ENCODE measurements at regions not wholly inside any gene's neighbourhood (a gene's known extent, or its start where the extent isn't known, plus 50 kb on each side); places are given as distances from the start of the nearest gene placed in this dataset.

- Histone ChIP-seq H3K18ac (ENCODE audit: low read length) (no peak overlapping the region), H3K27ac (ENCODE audit: low read depth, low read length) (no peak overlapping the region), H3K4me2 (ENCODE audit: low read length) (no peak overlapping the region), H3K4me3 (ENCODE audit: low read length) (no peak overlapping the region), H3K79me1 (ENCODE audit: low read length) (no peaks in the 10 kb centered on the region), H2BK120ac (ENCODE audit: low read depth, low read length) (no peak overlapping the region), H3K4ac (ENCODE audit: low read depth, low read length) (no peak overlapping the region), H2AK5ac (ENCODE audit: low read length) (no peak overlapping the region), H2BK5ac (ENCODE audit: low read length) (no peak overlapping the region), H2BK15ac (replicated peaks; ENCODE audit: low read depth) (no peak overlapping the region), H3K56ac (ENCODE audit: low read length) (no peak overlapping the region), H3K9ac (ENCODE audit: low read length) (no peak overlapping the region), H3K4me1 (ENCODE audit: control insufficient read depth, low read depth, low read length) (no peaks in the 10 kb centered on the region), H3K27me3 (ENCODE audit: insufficient read depth, low read length, poor library complexity) (no peaks in the 10 kb centered on the region), H4K8ac (ENCODE audit: low read depth, low read length) (no peak overlapping the region), H3K79me2 (ENCODE audit: control insufficient read depth, insufficient read depth, low read length) (no peaks in the 10 kb centered on the region), H3K36me3 (ENCODE audit: control insufficient read depth, insufficient read depth, low read length) (no peaks in the 10 kb centered on the region), H3K23ac (ENCODE audit: low read length) (no peak overlapping the region), H4K5ac (ENCODE audit: low read length) (no peak overlapping the region)
- 100% methylated on average over 1 of the region's 3 CpGs for WGBS (ENCODE audit: extremely low coverage, insufficient coverage, low lambda C conversion rate)
- DNase-seq, result no peak
Observed at GRCh38 chr3:135374571-135374970, 579.5 kb downstream of the EPHB1 start.

GRCh38 chr3:135382188-135382587 lies 583.3 kb upstream of the PPP2R3A start:
- Histone ChIP-seq H3K27ac (ENCODE audit: low read depth, low read length) (no peak overlapping the region), H3K56ac (ENCODE audit: low read length) (no peak overlapping the region), H3K79me1 (ENCODE audit: low read length) (no peaks in the 10 kb centered on the region), H3K4me2 (ENCODE audit: low read length) (no peak overlapping the region), H3K4me1 (ENCODE audit: control insufficient read depth, low read depth, low read length) (no peaks in the 10 kb centered on the region), H3K9ac (ENCODE audit: low read length) (no peak overlapping the region), H2BK15ac (replicated peaks; ENCODE audit: low read depth) (no peak overlapping the region), H4K8ac (ENCODE audit: low read depth, low read length) (no peak overlapping the region), H3K36me3 (ENCODE audit: control insufficient read depth, insufficient read depth, low read length) (no peaks in the 10 kb centered on the region), H3K18ac (ENCODE audit: low read length) (no peak overlapping the region), H3K4me3 (ENCODE audit: low read length) (no peak overlapping the region), H2BK120ac (ENCODE audit: low read depth, low read length) (no peak overlapping the region), H3K4ac (ENCODE audit: low read depth, low read length) (no peak overlapping the region), H3K79me2 (ENCODE audit: control insufficient read depth, insufficient read depth, low read length) (no peaks in the 10 kb centered on the region), H4K5ac (ENCODE audit: low read length) (no peak overlapping the region), H3K27me3 (ENCODE audit: insufficient read depth, low read length, poor library complexity) (no peaks in the 10 kb centered on the region), H3K23ac (ENCODE audit: low read length) (no peak overlapping the region), H2BK5ac (ENCODE audit: low read length) (no peak overlapping the region), H2AK5ac (ENCODE audit: low read length) (no peak overlapping the region)
- no CpG with 5 or more reads among the region's 3 CpGs for WGBS (ENCODE audit: extremely low coverage, insufficient coverage, low lambda C conversion rate)
- no peak for DNase-seq

- Histone ChIP-seq H2BK5ac (ENCODE audit: low read length) (no peak overlapping the region), H3K4me2 (ENCODE audit: low read length) (no peak overlapping the region), H3K36me3 (ENCODE audit: control insufficient read depth, insufficient read depth, low read length) (no peaks in the 10 kb centered on the region), H4K8ac (ENCODE audit: low read depth, low read length) (no peak overlapping the region), H2AK5ac (ENCODE audit: low read length) (no peak overlapping the region), H3K4me1 (ENCODE audit: control insufficient read depth, low read depth, low read length) (no peaks in the 10 kb centered on the region), H2BK15ac (replicated peaks; ENCODE audit: low read depth) (no peak overlapping the region), H2BK120ac (ENCODE audit: low read depth, low read length) (no peak overlapping the region), H3K23ac (ENCODE audit: low read length) (no peak overlapping the region), H3K4ac (ENCODE audit: low read depth, low read length) (no peak overlapping the region), H3K27ac (ENCODE audit: low read depth, low read length) (no peak overlapping the region), H3K79me2 (ENCODE audit: control insufficient read depth, insufficient read depth, low read length) (no peaks in the 10 kb centered on the region), H3K79me1 (ENCODE audit: low read length) (no peaks in the 10 kb centered on the region), H4K5ac (ENCODE audit: low read length) (no peak overlapping the region), H3K18ac (ENCODE audit: low read length) (no peak overlapping the region), H3K4me3 (ENCODE audit: low read length) (no peak overlapping the region), H3K56ac (ENCODE audit: low read length) (no peak overlapping the region), H3K27me3 (ENCODE audit: insufficient read depth, low read length, poor library complexity) (no peaks in the 10 kb centered on the region), H3K9ac (ENCODE audit: low read length) (no peak overlapping the region)
- no CpG with 5 or more reads among the region's 3 CpGs for WGBS (ENCODE audit: extremely low coverage, insufficient coverage, low lambda C conversion rate)
- no peak for DNase-seq
Observed at GRCh38 chr3:135382621-135383020, 582.9 kb upstream of the PPP2R3A start.

- no peaks in the 10 kb centered on the region for H3K79me1 ChIP-seq (ENCODE audit: low read length)
- H3K27ac ChIP-seq (ENCODE audit: low read depth, low read length), result no peak overlapping the region
- no peak overlapping the region for H3K4me3 ChIP-seq (ENCODE audit: low read length)
- H3K4ac ChIP-seq (ENCODE audit: low read depth, low read length), result no peak overlapping the region
- H3K4me2 ChIP-seq (ENCODE audit: low read length), result no peak overlapping the region
- H3K27me3 ChIP-seq (ENCODE audit: insufficient read depth, low read length, poor library complexity), result no peaks in the 10 kb centered on the region
- H2BK120ac ChIP-seq (ENCODE audit: low read depth, low read length), result no peak overlapping the region
- no peak for DNase-seq
- no peak overlapping the region for H3K9ac ChIP-seq (ENCODE audit: low read length)
- H3K18ac ChIP-seq (ENCODE audit: low read length), result no peak overlapping the region
- no peak overlapping the region for H2BK15ac ChIP-seq (replicated peaks; ENCODE audit: low read depth)
- no CpG with 5 or more reads among the region's 6 CpGs for WGBS (ENCODE audit: extremely low coverage, insufficient coverage, low lambda C conversion rate)
- H4K5ac ChIP-seq (ENCODE audit: low read length), result no peak overlapping the region
- no peaks in the 10 kb centered on the region for H3K79me2 ChIP-seq (ENCODE audit: control insufficient read depth, insufficient read depth, low read length)
- H2AK5ac ChIP-seq (ENCODE audit: low read length), result no peak overlapping the region
- H3K23ac ChIP-seq (ENCODE audit: low read length), result no peak overlapping the region
- no peak overlapping the region for H3K56ac ChIP-seq (ENCODE audit: low read length)
- H4K8ac ChIP-seq (ENCODE audit: low read depth, low read length), result no peak overlapping the region
- no peaks in the 10 kb centered on the region for H3K36me3 ChIP-seq (ENCODE audit: control insufficient read depth, insufficient read depth, low read length)
- H3K4me1 ChIP-seq (ENCODE audit: control insufficient read depth, low read depth, low read length), result no peaks in the 10 kb centered on the region
- H2BK5ac ChIP-seq (ENCODE audit: low read length), result no peak overlapping the region
Observed at GRCh38 chr3:135383301-135383700, 582.2 kb upstream of the PPP2R3A start.

- no peak overlapping the region for H4K8ac ChIP-seq (ENCODE audit: low read depth, low read length)
Observed at GRCh38 chr3:135392151-135392550, 573.4 kb upstream of the PPP2R3A start.

GRCh38 chr3:135393159-135393558 lies 572.4 kb upstream of the PPP2R3A start:
- Histone ChIP-seq H3K79me1 (ENCODE audit: low read length) (no peaks in the 10 kb centered on the region), H3K56ac (ENCODE audit: low read length) (no peak overlapping the region), H3K4me1 (ENCODE audit: control insufficient read depth, low read depth, low read length) (no peaks in the 10 kb centered on the region), H2BK5ac (ENCODE audit: low read length) (no peak overlapping the region), H2AK5ac (ENCODE audit: low read length) (no peak overlapping the region), H3K27me3 (ENCODE audit: insufficient read depth, low read length, poor library complexity) (no peaks in the 10 kb centered on the region), H4K5ac (ENCODE audit: low read length) (no peak overlapping the region), H3K9ac (ENCODE audit: low read length) (no peak overlapping the region), H3K36me3 (ENCODE audit: control insufficient read depth, insufficient read depth, low read length) (no peaks in the 10 kb centered on the region), H3K4me2 (ENCODE audit: low read length) (no peak overlapping the region), H3K4me3 (ENCODE audit: low read length) (no peak overlapping the region), H3K4ac (ENCODE audit: low read depth, low read length) (no peak overlapping the region), H2BK120ac (ENCODE audit: low read depth, low read length) (no peak overlapping the region), H3K27ac (ENCODE audit: low read depth, low read length) (no peak overlapping the region), H2BK15ac (replicated peaks; ENCODE audit: low read depth) (no peak overlapping the region), H3K79me2 (ENCODE audit: control insufficient read depth, insufficient read depth, low read length) (no peaks in the 10 kb centered on the region), H3K18ac (ENCODE audit: low read length) (no peak overlapping the region), H4K8ac (ENCODE audit: low read depth, low read length) (peak overlapping the region; percentile 28), H3K23ac (ENCODE audit: low read length) (no peak overlapping the region)
- WGBS (ENCODE audit: extremely low coverage, insufficient coverage, low lambda C conversion rate), result no CpG with 5 or more reads among the region's 3 CpGs
- no peak for DNase-seq

More at GRCh38 chr3:135392151-135392550, 573.4 kb upstream of the PPP2R3A start:
- no peak overlapping the region for H2AK5ac ChIP-seq (ENCODE audit: low read length)
- no peak overlapping the region for H4K5ac ChIP-seq (ENCODE audit: low read length)
- H3K36me3 ChIP-seq (ENCODE audit: control insufficient read depth, insufficient read depth, low read length), result no peaks in the 10 kb centered on the region
- H2BK15ac ChIP-seq (replicated peaks; ENCODE audit: low read depth), result no peak overlapping the region
- no peak overlapping the region for H3K4me2 ChIP-seq (ENCODE audit: low read length)
- H3K4me1 ChIP-seq (ENCODE audit: control insufficient read depth, low read depth, low read length), result no peaks in the 10 kb centered on the region
- no peak overlapping the region for H2BK5ac ChIP-seq (ENCODE audit: low read length)
- no peak overlapping the region for H3K4me3 ChIP-seq (ENCODE audit: low read length)
- H3K56ac ChIP-seq (ENCODE audit: low read length), result no peak overlapping the region
- H2BK120ac ChIP-seq (ENCODE audit: low read depth, low read length), result no peak overlapping the region
- no peak overlapping the region for H3K9ac ChIP-seq (ENCODE audit: low read length)
- no CpG with 5 or more reads among the region's 4 CpGs for whole genome bisulfite sequencing (ENCODE audit: extremely low coverage, insufficient coverage, low lambda C conversion rate)
- no peak overlapping the region for H3K23ac ChIP-seq (ENCODE audit: low read length)
- no peaks in the 10 kb centered on the region for H3K79me1 ChIP-seq (ENCODE audit: low read length)
- H3K27ac ChIP-seq (ENCODE audit: low read depth, low read length), result no peak overlapping the region
- no peaks in the 10 kb centered on the region for H3K79me2 ChIP-seq (ENCODE audit: control insufficient read depth, insufficient read depth, low read length)
- no peak overlapping the region for H3K4ac ChIP-seq (ENCODE audit: low read depth, low read length)
- H3K18ac ChIP-seq (ENCODE audit: low read length), result no peak overlapping the region
- H3K27me3 ChIP-seq (ENCODE audit: insufficient read depth, low read length, poor library complexity), result no peaks in the 10 kb centered on the region
- no peak for DNase-seq

Data from mesendoderm (in vitro differentiated cells).